GM12873 (cell line): ENCODE measurements at regions not wholly inside any gene's neighbourhood (a gene's known extent, or its start where the extent isn't known, plus 50 kb on each side); places are given as distances from the start of the nearest gene placed in this dataset.

Source experiments
- CTCF ChIP-seq: IDR thresholded peaks from 2 replicates; pipeline ENCODE4 v1.5.1; 2012; ENCODE audit warnings: low read depth, mild to moderate bottlenecking, moderate library complexity, low read length, control low read depth; ENCODE audit not compliant: insufficient read depth; ENCODE audit errors: missing control alignments

- no peak for TF ChIP-seq CTCF
These were observed 372.3 kb upstream of the FTMT start for GRCh38 chr5:121479337-121479736.

DNA sequence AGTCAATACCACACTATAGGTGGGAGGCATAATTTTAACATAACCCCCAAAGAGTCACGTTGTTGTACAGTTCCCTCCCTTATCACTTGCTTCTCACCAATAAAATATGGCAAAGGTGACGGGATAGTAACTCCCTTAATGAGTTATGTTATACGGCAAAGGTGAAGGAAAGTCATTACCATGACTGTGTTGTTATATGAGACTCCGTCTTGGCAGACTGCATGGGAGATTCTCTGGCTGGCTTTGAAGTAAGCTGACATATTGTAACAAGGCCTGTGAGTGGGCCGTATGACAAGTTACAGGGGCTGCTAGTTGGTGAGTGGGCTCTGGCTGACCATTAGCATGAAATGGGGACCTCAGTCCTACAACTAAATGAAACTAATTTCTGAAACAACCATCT lies 366.4 kb upstream of the FTMT start:
- no peak for TF ChIP-seq CTCF

- TF ChIP-seq CTCF: no peak
These were observed 361.7 kb upstream of the FTMT start for GRCh38 chr5:121489972-121490371.

- TF ChIP-seq CTCF: no peak
These were observed 354.5 kb upstream of the FTMT start for GRCh38 chr5:121497176-121497575.

- no peak for TF ChIP-seq CTCF
These were observed 351.4 kb upstream of the FTMT start for GRCh38 chr5:121500310-121500709.

GRCh38 chr5:121503111-121503840 lies 348.4 kb upstream of the FTMT start:
- TF ChIP-seq CTCF: no peak

DNA sequence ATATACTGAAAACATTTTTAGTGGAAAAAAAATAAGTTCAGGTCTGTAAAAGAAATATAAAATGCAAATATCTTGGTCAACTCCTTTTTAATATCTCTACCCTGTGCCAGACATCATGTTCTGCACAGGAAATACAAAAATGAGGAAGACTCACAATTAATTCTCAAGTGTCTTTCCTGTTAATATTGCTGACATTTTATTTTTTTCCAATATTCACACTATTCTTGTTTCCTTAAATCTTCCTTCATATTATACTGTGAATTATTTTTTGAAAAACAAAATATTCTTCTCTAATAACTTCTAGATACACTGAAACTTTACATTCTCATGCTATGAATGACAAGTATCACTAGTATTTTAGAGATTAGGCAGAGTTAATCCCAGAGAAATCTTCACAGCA lies 334.7 kb upstream of the FTMT start:
- TF ChIP-seq CTCF: no peak
